ENCODE measurements at regions not wholly inside any gene's neighbourhood (a gene's known extent, or its start where the extent isn't known, plus 50 kb on each side); places are given as distances from the start of the nearest gene placed in this dataset.
A peak's percentile ranks its signal among the peaks of the same experiment; 100 is the strongest.

DNA sequence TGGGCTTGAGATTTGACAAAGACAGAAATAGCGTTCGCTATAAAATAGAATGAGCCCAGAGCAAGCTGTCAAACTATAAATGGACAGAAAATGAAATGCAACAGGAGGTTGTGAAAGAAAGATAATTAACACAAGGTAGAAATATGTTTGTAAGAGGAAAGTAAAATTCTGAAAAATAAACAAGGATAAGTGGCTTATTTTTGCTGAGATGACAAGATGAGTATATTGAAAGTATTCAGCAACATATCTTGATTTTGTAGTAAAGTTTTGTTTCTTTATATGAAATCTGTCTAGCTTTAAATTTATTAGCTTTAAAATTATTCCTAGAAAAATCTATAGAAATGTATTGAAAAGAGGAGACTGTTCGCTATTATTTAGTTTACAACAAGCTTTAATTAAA is 111.9 kb upstream of the RPS23 start:
- ChIA-PET POLR2A (no interaction called here), CTCF (interaction anchor here (1.0 kb wide), 1 partner anchor 251 kb away, joined by 3 read pairs; no protein-coding TSS in a partner anchor), RAD21 (ENCODE audit: low non-redundant PET in 1 of 2, low total read pairs in 2 of 2, uncharacterized antibody in 2 of 2, unreplicated experiment in 2 of 2) (no interaction called here)
- TF ChIP-seq SP1 (IDR thresholded peaks at IDR 0.05; ENCODE audit: low read depth) (no peak), CBX3 (IDR thresholded peaks at IDR 0.05; ENCODE audit: low read depth) (no peak)
- Histone ChIP-seq H3K27ac (ENCODE audit: low read depth, low read length) (no peak overlapping the region), H3K27me3 (ENCODE audit: insufficient read depth, low read length) (no peaks in the 10 kb centered on the region), H3K4me2 (ENCODE audit: low read length) (no peak overlapping the region), H3K9me3 (ENCODE audit: control insufficient read depth in 1 of 2, insufficient read depth in 1 of 2, low read depth in 1 of 2, low read length in 2 of 2) (no peaks in the 10 kb centered on the region), H3K36me3 (ENCODE audit: control insufficient read depth in 1 of 2, insufficient read depth in 2 of 2, low read length in 2 of 2) (peaks cover 0 to 4% of the 10 kb centered on the region in 2 experiments; a peak in 1 of 4 replicates), H2AFZ (ENCODE audit: low read depth, low read length, poor library complexity, severe bottlenecking) (no peak overlapping the region), H3K9ac (ENCODE audit: low read length) (no peak overlapping the region), H3K4me3 (replicated peaks in 1 of 2; ENCODE audit: low read depth in 1 of 2, low read length in 2 of 2) (no peak overlapping the region), H3K79me2 (ENCODE audit: insufficient read depth, low read length) (no peaks in the 10 kb centered on the region), H4K20me1 (ENCODE audit: insufficient read depth) (no peaks in the 10 kb centered on the region), H3K9me2 (ENCODE audit: insufficient read depth) (no peaks in the 10 kb centered on the region), H3K4me1 (ENCODE audit: control insufficient read depth in 1 of 2, insufficient read depth in 2 of 2, low read length in 2 of 2) (peaks cover 34 to 47% of the 10 kb centered on the region in 2 experiments)
- ATAC-seq (no peak), DNase-seq (ENCODE audit: low read depth, low spot score) (no peak)
- no TSS peak for BruUV-seq (replicated peaks)
- intact Hi-C loops (cut with micrococcal nuclease), result no loop called here

DNA sequence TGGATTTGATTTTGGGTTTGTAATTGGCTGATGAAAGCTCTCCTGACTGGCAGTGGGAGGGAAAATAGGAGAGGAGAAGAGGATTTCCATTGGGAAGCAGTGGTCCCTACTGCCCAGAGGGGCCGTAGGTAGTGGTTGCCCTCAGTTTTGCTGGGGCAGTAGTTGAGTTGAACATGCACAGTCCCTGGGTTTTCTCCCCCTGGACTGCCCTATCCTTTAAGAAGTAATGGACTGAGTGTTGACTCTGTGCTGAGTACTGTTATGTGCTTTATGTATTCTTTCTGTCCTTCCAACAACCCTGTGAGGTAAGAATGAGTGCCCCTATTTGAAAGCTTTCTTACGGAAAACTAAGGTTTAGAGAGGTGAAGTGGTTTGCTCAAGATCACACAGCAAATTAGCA is 111.2 kb upstream of the RPS23 start:
- no peaks in the 10 kb centered on the region for H3K27me3 ChIP-seq (ENCODE audit: insufficient read depth, low read length)
- peak overlapping the region; percentile 87 for H2AFZ ChIP-seq (ENCODE audit: low read depth, low read length, poor library complexity, severe bottlenecking)
- H3K79me2 ChIP-seq (ENCODE audit: insufficient read depth, low read length), result no peaks in the 10 kb centered on the region
- ATAC-seq (peak; percentile 26), DNase-seq (ENCODE audit: low read depth, low spot score) (no peak)
- ChIA-PET POLR2A (interaction anchor here (0.7 to 0.8 kb wide), 2 partner anchors 13 to 32 kb away, joined by 3 read pairs; no protein-coding TSS in a partner anchor), RAD21 (ENCODE audit: low non-redundant PET in 1 of 2, low total read pairs in 2 of 2, uncharacterized antibody in 2 of 2, unreplicated experiment in 2 of 2) (interaction anchor here in 1 of 2 experiments (0.7 kb wide), 1 partner anchor 930 kb away, joined by 5 read pairs; no protein-coding TSS in a partner anchor), CTCF (interaction anchor here (1.0 kb wide), 2 partner anchors 106 to 252 kb away, joined by 3 read pairs; no protein-coding TSS in a partner anchor)
- no peaks in the 10 kb centered on the region for H3K9me2 ChIP-seq (ENCODE audit: insufficient read depth)
- intact Hi-C loops (cut with micrococcal nuclease), result no loop called here
- TF ChIP-seq EZH2 (IDR thresholded peaks at IDR 0.05), result no peak
- TF ChIP-seq, protein P1, sequence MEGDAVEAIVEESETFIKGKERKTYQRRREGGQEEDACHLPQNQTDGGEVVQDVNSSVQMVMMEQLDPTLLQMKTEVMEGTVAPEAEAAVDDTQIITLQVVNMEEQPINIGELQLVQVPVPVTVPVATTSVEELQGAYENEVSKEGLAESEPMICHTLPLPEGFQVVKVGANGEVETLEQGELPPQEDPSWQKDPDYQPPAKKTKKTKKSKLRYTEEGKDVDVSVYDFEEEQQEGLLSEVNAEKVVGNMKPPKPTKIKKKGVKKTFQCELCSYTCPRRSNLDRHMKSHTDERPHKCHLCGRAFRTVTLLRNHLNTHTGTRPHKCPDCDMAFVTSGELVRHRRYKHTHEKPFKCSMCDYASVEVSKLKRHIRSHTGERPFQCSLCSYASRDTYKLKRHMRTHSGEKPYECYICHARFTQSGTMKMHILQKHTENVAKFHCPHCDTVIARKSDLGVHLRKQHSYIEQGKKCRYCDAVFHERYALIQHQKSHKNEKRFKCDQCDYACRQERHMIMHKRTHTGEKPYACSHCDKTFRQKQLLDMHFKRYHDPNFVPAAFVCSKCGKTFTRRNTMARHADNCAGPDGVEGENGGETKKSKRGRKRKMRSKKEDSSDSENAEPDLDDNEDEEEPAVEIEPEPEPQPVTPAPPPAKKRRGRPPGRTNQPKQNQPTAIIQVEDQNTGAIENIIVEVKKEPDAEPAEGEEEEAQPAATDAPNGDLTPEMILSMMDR (IDR thresholded peaks at IDR 0.05 in 2 of 3, conservative IDR thresholded peaks at IDR 0.05 in 1 of 3; ENCODE audit: borderline replicate concordance in 1 of 3, insufficient read depth in 1 of 3, low read depth in 2 of 3, low read length in 2 of 3), result no peak
- no peak for TF ChIP-seq SRF (IDR thresholded peaks at IDR 0.05; ENCODE audit: low read depth)
- TF ChIP-seq, protein P2, sequence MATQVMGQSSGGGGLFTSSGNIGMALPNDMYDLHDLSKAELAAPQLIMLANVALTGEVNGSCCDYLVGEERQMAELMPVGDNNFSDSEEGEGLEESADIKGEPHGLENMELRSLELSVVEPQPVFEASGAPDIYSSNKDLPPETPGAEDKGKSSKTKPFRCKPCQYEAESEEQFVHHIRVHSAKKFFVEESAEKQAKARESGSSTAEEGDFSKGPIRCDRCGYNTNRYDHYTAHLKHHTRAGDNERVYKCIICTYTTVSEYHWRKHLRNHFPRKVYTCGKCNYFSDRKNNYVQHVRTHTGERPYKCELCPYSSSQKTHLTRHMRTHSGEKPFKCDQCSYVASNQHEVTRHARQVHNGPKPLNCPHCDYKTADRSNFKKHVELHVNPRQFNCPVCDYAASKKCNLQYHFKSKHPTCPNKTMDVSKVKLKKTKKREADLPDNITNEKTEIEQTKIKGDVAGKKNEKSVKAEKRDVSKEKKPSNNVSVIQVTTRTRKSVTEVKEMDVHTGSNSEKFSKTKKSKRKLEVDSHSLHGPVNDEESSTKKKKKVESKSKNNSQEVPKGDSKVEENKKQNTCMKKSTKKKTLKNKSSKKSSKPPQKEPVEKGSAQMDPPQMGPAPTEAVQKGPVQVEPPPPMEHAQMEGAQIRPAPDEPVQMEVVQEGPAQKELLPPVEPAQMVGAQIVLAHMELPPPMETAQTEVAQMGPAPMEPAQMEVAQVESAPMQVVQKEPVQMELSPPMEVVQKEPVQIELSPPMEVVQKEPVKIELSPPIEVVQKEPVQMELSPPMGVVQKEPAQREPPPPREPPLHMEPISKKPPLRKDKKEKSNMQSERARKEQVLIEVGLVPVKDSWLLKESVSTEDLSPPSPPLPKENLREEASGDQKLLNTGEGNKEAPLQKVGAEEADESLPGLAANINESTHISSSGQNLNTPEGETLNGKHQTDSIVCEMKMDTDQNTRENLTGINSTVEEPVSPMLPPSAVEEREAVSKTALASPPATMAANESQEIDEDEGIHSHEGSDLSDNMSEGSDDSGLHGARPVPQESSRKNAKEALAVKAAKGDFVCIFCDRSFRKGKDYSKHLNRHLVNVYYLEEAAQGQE (IDR thresholded peaks at IDR 0.05; ENCODE audit: low read depth), result no peak
- TF ChIP-seq YY1 (IDR thresholded peaks at IDR 0.05; ENCODE audit: extremely low read depth, insufficient replicate concordance, low read depth, low read length), result no peak
- TF ChIP-seq JUND (IDR thresholded peaks at IDR 0.05), result no peak; the same call in 1 of the 2 replicates
- TF ChIP-seq EZH2phosphoT487 (IDR thresholded peaks at IDR 0.05; ENCODE audit: borderline replicate concordance), result no peak
- TF ChIP-seq, protein P3, sequence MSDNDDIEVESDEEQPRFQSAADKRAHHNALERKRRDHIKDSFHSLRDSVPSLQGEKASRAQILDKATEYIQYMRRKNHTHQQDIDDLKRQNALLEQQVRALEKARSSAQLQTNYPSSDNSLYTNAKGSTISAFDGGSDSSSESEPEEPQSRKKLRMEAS (IDR thresholded peaks at IDR 0.05), result no peak
- H3K4me2 ChIP-seq (ENCODE audit: low read length), result peak overlapping the region; percentile 76
- no peaks in the 10 kb centered on the region for H4K20me1 ChIP-seq (ENCODE audit: insufficient read depth)
- H3K9me3 ChIP-seq (ENCODE audit: control insufficient read depth in 1 of 2, insufficient read depth in 1 of 2, low read depth in 1 of 2, low read length in 2 of 2), result no peaks in the 10 kb centered on the region
- peaks cover 34 to 47% of the 10 kb centered on the region in 2 experiments for H3K4me1 ChIP-seq (ENCODE audit: control insufficient read depth in 1 of 2, insufficient read depth in 2 of 2, low read length in 2 of 2)
- peak overlapping the region; percentile 42 for H3K9ac ChIP-seq (ENCODE audit: low read length)
- peaks cover 0 to 4% of the 10 kb centered on the region in 2 experiments; a peak in 1 of 4 replicates for H3K36me3 ChIP-seq (ENCODE audit: control insufficient read depth in 1 of 2, insufficient read depth in 2 of 2, low read length in 2 of 2)
- TSS peak; percentile 43 for BruUV-seq (replicated peaks)
- H3K27ac ChIP-seq (ENCODE audit: low read depth, low read length), result 0 out of 2 replicates have a peak overlapping the region, but pooled peaks have one; percentile 23
- peak overlapping the region in 1 of 2 experiments; percentile 37; a peak in 2 of 4 replicates for H3K4me3 ChIP-seq (replicated peaks in 1 of 2; ENCODE audit: low read depth in 1 of 2, low read length in 2 of 2)
